ENCODE measurements at regions not wholly inside any gene's neighbourhood (a gene's known extent, or its start where the extent isn't known, plus 50 kb on each side); places are given as distances from the start of the nearest gene placed in this dataset.

DNA sequence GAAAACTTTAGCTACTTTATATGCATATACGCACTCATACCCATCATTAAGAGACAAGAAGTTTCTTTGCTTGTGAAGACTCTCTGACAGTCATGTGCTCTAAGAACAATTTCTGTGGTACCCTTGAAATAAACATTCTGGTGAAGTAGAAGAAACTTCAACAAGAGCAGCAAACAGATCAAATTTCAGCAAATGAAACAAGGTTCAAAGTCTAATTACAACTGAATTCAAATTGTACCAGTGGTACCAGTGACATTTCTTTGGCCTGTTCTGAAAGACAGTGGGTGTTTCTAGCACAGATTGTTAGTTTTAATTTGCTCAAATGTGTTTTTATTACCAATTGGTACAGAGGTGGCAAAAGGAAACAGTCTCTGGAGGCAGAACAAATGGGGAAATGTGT, 391.0 kb downstream of the CHSY3 start:
- TF ChIP-seq, protein P1, sequence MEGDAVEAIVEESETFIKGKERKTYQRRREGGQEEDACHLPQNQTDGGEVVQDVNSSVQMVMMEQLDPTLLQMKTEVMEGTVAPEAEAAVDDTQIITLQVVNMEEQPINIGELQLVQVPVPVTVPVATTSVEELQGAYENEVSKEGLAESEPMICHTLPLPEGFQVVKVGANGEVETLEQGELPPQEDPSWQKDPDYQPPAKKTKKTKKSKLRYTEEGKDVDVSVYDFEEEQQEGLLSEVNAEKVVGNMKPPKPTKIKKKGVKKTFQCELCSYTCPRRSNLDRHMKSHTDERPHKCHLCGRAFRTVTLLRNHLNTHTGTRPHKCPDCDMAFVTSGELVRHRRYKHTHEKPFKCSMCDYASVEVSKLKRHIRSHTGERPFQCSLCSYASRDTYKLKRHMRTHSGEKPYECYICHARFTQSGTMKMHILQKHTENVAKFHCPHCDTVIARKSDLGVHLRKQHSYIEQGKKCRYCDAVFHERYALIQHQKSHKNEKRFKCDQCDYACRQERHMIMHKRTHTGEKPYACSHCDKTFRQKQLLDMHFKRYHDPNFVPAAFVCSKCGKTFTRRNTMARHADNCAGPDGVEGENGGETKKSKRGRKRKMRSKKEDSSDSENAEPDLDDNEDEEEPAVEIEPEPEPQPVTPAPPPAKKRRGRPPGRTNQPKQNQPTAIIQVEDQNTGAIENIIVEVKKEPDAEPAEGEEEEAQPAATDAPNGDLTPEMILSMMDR (IDR thresholded peaks at IDR 0.05), result no peak
- TF ChIP-seq POLR2A (IDR thresholded peaks at IDR 0.05), result no peak

Data from thyroid gland (tissue), 4 donors.